ENCODE measurements at regions not wholly inside any gene's neighbourhood (a gene's known extent, or its start where the extent isn't known, plus 50 kb on each side); places are given as distances from the start of the nearest gene placed in this dataset.

GRCh38 chr1:68958958-68959357 lies 462.1 kb upstream of the DEPDC1 start:
- DNase-seq (ENCODE audit: extremely low read depth, low read depth), result no peak
- H3K4me3 ChIP-seq (replicated peaks; ENCODE audit: low read depth, low read length), result no peak overlapping the region
- no peak for TF ChIP-seq CTCF (IDR thresholded peaks at IDR 0.05; ENCODE audit: low read depth, low read length, missing control alignments)

GRCh38 chr1:68959461-68960030 lies 462.7 kb upstream of the DEPDC1 start:
- no peak for TF ChIP-seq CTCF (IDR thresholded peaks at IDR 0.05; ENCODE audit: low read depth, low read length, missing control alignments)
- no peak for DNase-seq (ENCODE audit: extremely low read depth, low read depth)
- no peak overlapping the region for H3K4me3 ChIP-seq (replicated peaks; ENCODE audit: low read depth, low read length)

- DNase-seq (ENCODE audit: extremely low read depth, low read depth), result no peak
- TF ChIP-seq CTCF (IDR thresholded peaks at IDR 0.05; ENCODE audit: low read depth, low read length, missing control alignments), result no peak
- H3K4me3 ChIP-seq (replicated peaks; ENCODE audit: low read depth, low read length), result no peak overlapping the region
These were observed 464.3 kb upstream of the DEPDC1 start for GRCh38 chr1:68961143-68961542.

GRCh38 chr1:68963353-68963752 lies 466.5 kb upstream of the DEPDC1 start:
- H3K4me3 ChIP-seq (replicated peaks; ENCODE audit: low read depth, low read length), result no peak overlapping the region
- DNase-seq (ENCODE audit: extremely low read depth, low read depth), result no peak
- TF ChIP-seq CTCF (IDR thresholded peaks at IDR 0.05; ENCODE audit: low read depth, low read length, missing control alignments), result no peak

GRCh38 chr1:68969441-68969840 lies 472.6 kb upstream of the DEPDC1 start:
- no peak for DNase-seq (ENCODE audit: extremely low read depth, low read depth)
- TF ChIP-seq CTCF (IDR thresholded peaks at IDR 0.05; ENCODE audit: low read depth, low read length, missing control alignments), result no peak
- no peak overlapping the region for H3K4me3 ChIP-seq (replicated peaks; ENCODE audit: low read depth, low read length)

- TF ChIP-seq CTCF (IDR thresholded peaks at IDR 0.05; ENCODE audit: low read depth, low read length, missing control alignments), result no peak
- no peak overlapping the region for H3K4me3 ChIP-seq (replicated peaks; ENCODE audit: low read depth, low read length)
- no peak for DNase-seq (ENCODE audit: extremely low read depth, low read depth)
These were observed 473.7 kb upstream of the DEPDC1 start for GRCh38 chr1:68970571-68970970.
